HCT116 (cell line): ENCODE measurements at regions not wholly inside any gene's neighbourhood (a gene's known extent, or its start where the extent isn't known, plus 50 kb on each side); places are given as distances from the start of the nearest gene placed in this dataset.
A peak's percentile ranks its signal among the peaks of the same experiment; 100 is the strongest.

Experiments used
- CEBPB ChIP-seq: IDR thresholded peaks from 2 replicates; pipeline ENCODE4 v1.6.1; 2012; ENCODE audit warnings: low read depth
- EGR1 ChIP-seq: IDR thresholded peaks from 2 replicates; pipeline ENCODE4 v1.6.1; 2012; ENCODE audit warnings: low read depth
- ELF1 ChIP-seq: IDR thresholded peaks from 2 replicates; pipeline ENCODE4 v1.6.1; 2012; ENCODE audit warnings: low read depth, borderline replicate concordance
- EZH2 ChIP-seq: fragments of 200-600 bp; sonication (generic); IDR thresholded peaks from 2 replicates; pipeline ENCODE4 v1.6.1; 2017; ENCODE audit warnings: antibody characterized with exemption, mixed run types
- POLR2A ChIP-seq: IDR thresholded peaks from 2 replicates; pipeline ENCODE4 v1.7.0; 2011; ENCODE audit warnings: borderline replicate concordance; ENCODE audit not compliant: insufficient read depth, insufficient read length; ENCODE audit errors: extremely low read depth
- POLR2AphosphoS5 ChIP-seq: IDR thresholded peaks from 2 replicates; pipeline ENCODE4 v1.6.1; 2011; ENCODE audit warnings: mild to moderate bottlenecking, low read depth, low read length, moderate library complexity
- SRF ChIP-seq: IDR thresholded peaks from 2 replicates; pipeline ENCODE4 v1.6.1; 2012; ENCODE audit warnings: low read depth
- YY1 ChIP-seq: IDR thresholded peaks from 2 replicates; pipeline ENCODE4 v1.6.1; 2011; ENCODE audit warnings: low read length, low read depth, moderate library complexity, mild to moderate bottlenecking; ENCODE audit not compliant: insufficient replicate concordance; ENCODE audit errors: extremely low read depth
- TF ChIP-seq, protein P1 (sequence below): IDR thresholded peaks from 2 replicates; pipeline ENCODE4 v1.6.1; 2012
- TF ChIP-seq, protein P2 (sequence below): IDR thresholded peaks from 2 replicates; pipeline ENCODE4 v1.6.1; 2012; ENCODE audit warnings: low read depth
- TF ChIP-seq, protein P3 (sequence below): IDR thresholded peaks from 2 replicates; pipeline ENCODE4 v1.6.1; 2012

DNA sequence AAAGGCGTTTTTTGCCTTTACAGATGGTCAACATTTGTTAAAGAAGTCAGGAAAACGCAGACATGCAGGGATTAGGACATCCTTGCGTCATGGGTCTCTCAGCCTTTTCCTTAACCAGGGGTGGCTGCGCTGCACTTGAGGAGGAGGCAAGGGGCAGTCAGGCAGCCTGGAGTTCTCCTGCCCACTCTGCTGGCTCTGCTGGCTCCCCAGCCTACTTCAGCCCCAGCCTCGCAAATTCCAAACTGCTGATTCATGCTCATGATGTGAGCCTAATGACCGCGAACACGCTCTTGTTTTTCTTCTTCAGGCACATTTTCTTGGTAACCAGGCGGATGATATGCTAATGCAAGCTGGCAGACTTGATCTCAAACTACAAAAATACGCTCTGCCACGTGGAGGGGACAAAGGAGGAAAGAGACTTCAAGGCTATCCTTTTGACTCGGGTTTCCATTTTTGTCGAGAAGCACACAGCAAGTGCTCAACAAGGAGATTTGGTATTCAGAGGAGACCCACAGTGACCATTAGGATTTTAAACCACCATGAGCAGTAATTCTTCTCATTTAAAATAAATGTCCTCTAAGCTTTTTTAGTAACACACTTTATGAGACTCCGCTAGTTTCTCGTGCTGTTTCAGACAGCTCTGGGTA is 290.3 kb upstream of the STXBP5 start (continued):
- no peak for TF ChIP-seq YY1
- TF ChIP-seq POLR2AphosphoS5: no peak; the same call in 1 of the 2 replicates
- TF ChIP-seq, protein P1, sequence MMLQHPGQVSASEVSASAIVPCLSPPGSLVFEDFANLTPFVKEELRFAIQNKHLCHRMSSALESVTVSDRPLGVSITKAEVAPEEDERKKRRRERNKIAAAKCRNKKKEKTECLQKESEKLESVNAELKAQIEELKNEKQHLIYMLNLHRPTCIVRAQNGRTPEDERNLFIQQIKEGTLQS: 0 out of 2 replicates have a peak, but pooled peaks have one; percentile 50
- TF ChIP-seq SRF: 0 out of 2 replicates have a peak, but pooled peaks have one; percentile 16
- no peak for TF ChIP-seq EGR1
- TF ChIP-seq, protein P2, sequence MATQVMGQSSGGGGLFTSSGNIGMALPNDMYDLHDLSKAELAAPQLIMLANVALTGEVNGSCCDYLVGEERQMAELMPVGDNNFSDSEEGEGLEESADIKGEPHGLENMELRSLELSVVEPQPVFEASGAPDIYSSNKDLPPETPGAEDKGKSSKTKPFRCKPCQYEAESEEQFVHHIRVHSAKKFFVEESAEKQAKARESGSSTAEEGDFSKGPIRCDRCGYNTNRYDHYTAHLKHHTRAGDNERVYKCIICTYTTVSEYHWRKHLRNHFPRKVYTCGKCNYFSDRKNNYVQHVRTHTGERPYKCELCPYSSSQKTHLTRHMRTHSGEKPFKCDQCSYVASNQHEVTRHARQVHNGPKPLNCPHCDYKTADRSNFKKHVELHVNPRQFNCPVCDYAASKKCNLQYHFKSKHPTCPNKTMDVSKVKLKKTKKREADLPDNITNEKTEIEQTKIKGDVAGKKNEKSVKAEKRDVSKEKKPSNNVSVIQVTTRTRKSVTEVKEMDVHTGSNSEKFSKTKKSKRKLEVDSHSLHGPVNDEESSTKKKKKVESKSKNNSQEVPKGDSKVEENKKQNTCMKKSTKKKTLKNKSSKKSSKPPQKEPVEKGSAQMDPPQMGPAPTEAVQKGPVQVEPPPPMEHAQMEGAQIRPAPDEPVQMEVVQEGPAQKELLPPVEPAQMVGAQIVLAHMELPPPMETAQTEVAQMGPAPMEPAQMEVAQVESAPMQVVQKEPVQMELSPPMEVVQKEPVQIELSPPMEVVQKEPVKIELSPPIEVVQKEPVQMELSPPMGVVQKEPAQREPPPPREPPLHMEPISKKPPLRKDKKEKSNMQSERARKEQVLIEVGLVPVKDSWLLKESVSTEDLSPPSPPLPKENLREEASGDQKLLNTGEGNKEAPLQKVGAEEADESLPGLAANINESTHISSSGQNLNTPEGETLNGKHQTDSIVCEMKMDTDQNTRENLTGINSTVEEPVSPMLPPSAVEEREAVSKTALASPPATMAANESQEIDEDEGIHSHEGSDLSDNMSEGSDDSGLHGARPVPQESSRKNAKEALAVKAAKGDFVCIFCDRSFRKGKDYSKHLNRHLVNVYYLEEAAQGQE: no peak
- TF ChIP-seq, protein P3, sequence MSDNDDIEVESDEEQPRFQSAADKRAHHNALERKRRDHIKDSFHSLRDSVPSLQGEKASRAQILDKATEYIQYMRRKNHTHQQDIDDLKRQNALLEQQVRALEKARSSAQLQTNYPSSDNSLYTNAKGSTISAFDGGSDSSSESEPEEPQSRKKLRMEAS: peak; percentile 69
- TF ChIP-seq POLR2A: no peak
- no peak; the same call in 1 of the 2 replicates for TF ChIP-seq CEBPB
- TF ChIP-seq ELF1: no peak
- no peak for TF ChIP-seq EZH2
